ENCODE measurements at regions not wholly inside any gene's neighbourhood (a gene's known extent, or its start where the extent isn't known, plus 50 kb on each side); places are given as distances from the start of the nearest gene placed in this dataset.

DNA sequence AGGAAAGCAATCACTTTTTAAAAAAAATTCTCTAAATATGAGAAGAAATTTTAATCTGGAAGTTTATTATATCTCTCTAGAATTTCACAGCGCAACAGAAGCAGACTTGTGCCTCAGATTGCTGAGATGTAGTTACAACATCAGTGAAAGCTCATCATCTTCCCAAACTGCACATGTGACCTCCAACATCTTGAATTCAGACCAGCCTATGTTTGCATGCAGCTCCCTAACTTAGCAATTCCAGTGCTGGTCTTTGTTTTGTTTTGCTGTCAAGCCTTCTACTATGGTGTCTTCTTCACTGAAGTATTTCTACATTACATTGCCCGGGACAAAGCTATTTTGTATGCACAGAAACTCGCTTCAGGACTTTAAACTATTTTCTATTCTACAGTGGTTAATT lies 684.8 kb upstream of the PTBP2 start:
- TF ChIP-seq JUN (IDR thresholded peaks at IDR 0.05; ENCODE audit: borderline replicate concordance, insufficient read depth, insufficient read length, low read depth) = no peak
- no peak for TF ChIP-seq POLR2AphosphoS5 (IDR thresholded peaks at IDR 0.05; ENCODE audit: insufficient read depth, low read depth, low read length)
- TF ChIP-seq CTCF (IDR thresholded peaks at IDR 0.05; ENCODE audit: extremely low read depth in 1 of 2, insufficient read depth in 1 of 2, low read depth in 1 of 2, low read length in 2 of 2) = no peak
- no peak for TF ChIP-seq MYC (IDR thresholded peaks at IDR 0.05; ENCODE audit: low read depth, low read length)
- TF ChIP-seq, protein P1, sequence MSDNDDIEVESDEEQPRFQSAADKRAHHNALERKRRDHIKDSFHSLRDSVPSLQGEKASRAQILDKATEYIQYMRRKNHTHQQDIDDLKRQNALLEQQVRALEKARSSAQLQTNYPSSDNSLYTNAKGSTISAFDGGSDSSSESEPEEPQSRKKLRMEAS (IDR thresholded peaks at IDR 0.05; ENCODE audit: insufficient read depth, insufficient read length) = no peak
- no peak for TF ChIP-seq EZH2 (IDR thresholded peaks at IDR 0.05; ENCODE audit: borderline replicate concordance, low read depth, low read length, severe bottlenecking)
- TF ChIP-seq GATA2 (IDR thresholded peaks at IDR 0.05; ENCODE audit: insufficient read depth, insufficient read length, low read depth, low read length) = no peak
- TF ChIP-seq FOS (IDR thresholded peaks at IDR 0.05; ENCODE audit: borderline replicate concordance, insufficient read depth, low read length) = no peak
- TF ChIP-seq POLR2A (IDR thresholded peaks at IDR 0.05; ENCODE audit: low read depth, low read length) = no peak
- dilution Hi-C loops (cut with MboI; ENCODE audit: extremely low pct_ligation_motif_present, low sequenced_read_pairs) = no loop called here
- intact Hi-C loops (cut with micrococcal nuclease) = no loop called here
- POLR2A ChIA-PET = no interaction called here
- Histone ChIP-seq H3K27ac (ENCODE audit: insufficient read depth, low read depth, low read length) (no peak overlapping the region), H3K9ac (replicated peaks; ENCODE audit: extremely low read depth, insufficient read depth, low read length) (no peak overlapping the region), H3K36me3 (ENCODE audit: control insufficient read depth in 2 of 2, extremely low read depth in 1 of 2, insufficient read depth in 2 of 2, low read length in 2 of 2) (no peaks in the 10 kb centered on the region), H3K79me2 (ENCODE audit: control insufficient read depth, insufficient read depth, low read length) (no peaks in the 10 kb centered on the region), H3K27me3 (ENCODE audit: control insufficient read depth in 2 of 2, insufficient read depth in 2 of 2, low read length in 2 of 2) (peaks cover 0 to 1% of the 10 kb centered on the region in 2 experiments), H3K9me3 (replicated peaks; ENCODE audit: control insufficient read depth, insufficient read depth, low read length) (no peaks in the 10 kb centered on the region), H3K9me1 (replicated peaks; ENCODE audit: control insufficient read depth, extremely low read depth, insufficient read depth, low read length) (no peaks in the 10 kb centered on the region), H3K4me3 (replicated peaks in 1 of 3; ENCODE audit: insufficient read depth in 1 of 3, low read depth in 1 of 3, low read length in 3 of 3) (no peak overlapping the region), H3K4me2 (ENCODE audit: insufficient read depth, low read length) (no peak overlapping the region), H4K20me1 (replicated peaks; ENCODE audit: control insufficient read depth, extremely low read depth, insufficient read depth, low read length) (no peaks in the 10 kb centered on the region), H2AFZ (ENCODE audit: low read depth, low read length) (no peak overlapping the region), H3K4me1 (ENCODE audit: control insufficient read depth, extremely low read depth, insufficient read depth, low read length) (no peaks in the 10 kb centered on the region)
- BruUV-seq (replicated peaks) = no TSS peak
- DNase-seq (ENCODE audit: low read depth, low spot score) = no peak
- CTCF ChIA-PET = interaction anchor here (1.0 kb wide), 1 partner anchor 42 kb away, joined by 3 read pairs; no protein-coding TSS in a partner anchor
- no peak for FAIRE-seq

Measured in endothelial cell of umbilical vein (primary cell).